ENCODE measurements at regions not wholly inside any gene's neighbourhood (a gene's known extent, or its start where the extent isn't known, plus 50 kb on each side); places are given as distances from the start of the nearest gene placed in this dataset.
A peak's percentile ranks its signal among the peaks of the same experiment; 100 is the strongest.
"Not testable (repeated sequence)": the region's sequence is repeated elsewhere in the genome, so short reads cannot be mapped to it uniquely, and the experiment has no call there.

DNA sequence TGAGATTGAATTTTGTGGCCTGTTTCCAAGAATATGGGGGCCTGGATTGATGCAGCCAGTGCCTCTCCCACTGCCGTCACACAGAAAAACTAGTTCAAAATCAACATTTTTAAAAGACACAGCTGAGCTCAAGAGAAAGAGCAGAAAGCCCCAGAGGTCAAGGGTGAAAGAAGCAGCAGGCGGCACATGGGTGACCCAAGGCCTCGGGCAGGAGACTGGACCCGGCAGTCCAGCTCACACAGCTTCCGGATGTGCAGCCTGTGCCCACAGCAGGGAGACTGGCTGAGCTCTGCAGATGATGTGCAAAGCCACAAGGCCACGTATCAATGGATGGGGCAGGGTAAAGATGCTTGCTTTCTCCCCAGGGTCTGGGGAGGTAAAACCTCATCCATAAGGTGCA lies 50.4 kb upstream of the RNF32 start:
- no peak for DNase-seq (ENCODE audit: low read depth)

DNA sequence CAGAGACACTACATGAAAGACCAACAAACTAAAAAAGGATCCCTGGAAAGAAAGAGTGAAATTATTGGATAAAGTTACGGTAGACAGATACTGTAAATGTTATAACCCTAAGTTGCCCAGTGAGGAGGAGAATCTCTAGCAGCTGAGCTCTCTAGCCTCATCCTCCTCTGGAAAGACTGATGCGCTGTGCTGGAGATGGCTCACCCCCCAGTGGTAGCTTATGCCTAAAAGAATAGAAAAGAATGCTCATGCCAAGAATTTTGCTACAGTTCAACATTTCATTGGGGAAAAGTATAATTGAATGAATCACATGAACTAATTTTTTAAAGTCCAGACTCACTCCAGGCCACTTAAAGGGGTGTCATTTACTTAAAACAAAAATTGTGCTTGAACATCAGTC lies 50.8 kb upstream of the RNF32 start:
- no peak for DNase-seq (ENCODE audit: low read depth)

DNA sequence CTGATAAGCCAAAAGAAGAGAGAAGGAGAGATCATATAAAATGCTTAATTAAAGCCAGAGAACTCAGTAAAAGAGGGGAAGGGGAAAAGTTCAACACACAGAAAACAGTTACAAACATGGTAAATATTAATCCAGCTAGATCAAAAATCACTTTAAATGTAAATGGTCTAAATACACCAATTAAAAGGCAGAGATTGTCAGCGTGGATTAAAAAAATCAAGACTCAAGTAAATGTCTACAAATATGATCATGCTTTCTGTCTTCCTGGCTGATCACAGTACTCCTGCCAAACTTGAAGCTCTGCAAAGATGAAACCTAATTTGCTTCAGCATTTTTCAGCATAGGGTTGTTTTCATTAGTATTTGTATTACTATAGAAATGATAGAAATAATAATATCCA lies 54.6 kb upstream of the RNF32 start:
- no peak for DNase-seq (ENCODE audit: low read depth)

DNA sequence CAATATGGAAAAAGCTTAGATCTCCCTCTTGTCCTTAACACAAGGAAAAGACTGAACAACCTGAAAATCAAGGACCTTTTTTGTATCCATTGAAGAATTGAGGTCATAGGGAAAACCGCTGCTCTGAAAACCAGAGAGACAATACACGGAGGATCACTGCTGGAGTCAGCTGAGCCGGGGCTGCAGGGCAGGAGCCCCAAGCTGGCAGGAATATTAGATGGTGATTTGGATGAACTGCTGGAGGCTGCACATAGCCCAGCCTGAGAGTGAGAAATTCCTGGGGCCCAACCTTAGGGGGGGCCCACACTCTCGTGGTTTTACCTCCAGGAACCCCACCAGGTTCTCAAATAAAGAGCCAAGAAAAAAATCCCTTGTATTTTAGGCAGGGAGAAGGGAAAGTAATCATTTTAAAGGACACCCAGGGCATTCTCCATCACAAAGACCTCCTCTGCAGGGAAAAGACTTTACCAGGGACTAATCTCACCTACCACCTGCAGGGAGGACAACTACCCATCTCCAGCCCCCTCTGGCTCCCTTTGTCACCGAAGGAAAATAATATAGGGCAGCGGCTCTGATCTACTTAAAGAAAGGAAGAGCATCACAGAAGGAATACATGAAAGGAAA lies 55.4 kb upstream of the RNF32 start:
- DNase-seq (ENCODE audit: low read depth), result no peak

DNA sequence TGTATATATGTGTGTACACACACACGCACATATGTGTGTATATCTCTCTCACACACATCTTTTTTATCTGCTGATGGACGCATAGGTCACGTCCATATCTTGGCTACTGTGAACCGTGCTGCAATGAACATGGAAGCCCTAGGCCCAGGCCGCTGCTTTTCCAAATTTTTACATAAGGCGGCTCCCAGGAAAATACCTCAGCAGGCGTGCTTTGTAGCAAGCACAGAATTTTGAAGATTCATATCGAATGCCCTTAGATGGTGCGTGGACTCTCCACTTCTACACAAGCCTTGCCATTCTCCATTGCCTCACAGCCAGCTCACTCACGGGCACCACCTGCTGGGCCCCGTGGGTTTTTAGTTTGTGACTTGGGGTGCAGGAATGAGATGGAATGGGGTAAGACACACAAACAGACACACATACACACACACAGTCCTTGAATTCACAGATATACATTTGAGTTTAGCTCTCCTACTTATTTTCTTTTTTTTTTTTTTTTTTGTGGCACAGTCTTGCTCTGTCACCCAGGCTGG lies 57.9 kb upstream of the RNF32 start:
- DNase-seq (ENCODE audit: low read depth), result no peak

DNA sequence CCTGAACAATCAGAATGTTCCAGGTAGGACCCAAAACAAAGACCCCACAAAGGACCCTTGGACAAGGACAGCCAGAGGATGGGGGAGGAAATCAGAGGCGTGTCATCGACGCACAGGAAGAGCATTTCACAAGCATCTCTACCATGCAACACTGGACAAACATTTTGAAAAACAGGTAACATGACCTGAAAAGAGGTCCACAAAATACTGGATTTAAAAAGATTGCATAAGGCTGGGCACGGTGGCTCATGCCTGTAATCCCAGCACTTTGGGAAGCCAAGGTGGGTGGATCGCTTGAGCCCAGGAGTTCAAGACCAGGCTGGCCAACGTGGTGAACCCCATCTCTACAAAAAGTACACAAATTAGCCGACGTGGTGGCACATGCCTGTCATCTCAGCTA lies 60.5 kb upstream of the RNF32 start:
- DNase-seq (ENCODE audit: low read depth), result no peak

DNA sequence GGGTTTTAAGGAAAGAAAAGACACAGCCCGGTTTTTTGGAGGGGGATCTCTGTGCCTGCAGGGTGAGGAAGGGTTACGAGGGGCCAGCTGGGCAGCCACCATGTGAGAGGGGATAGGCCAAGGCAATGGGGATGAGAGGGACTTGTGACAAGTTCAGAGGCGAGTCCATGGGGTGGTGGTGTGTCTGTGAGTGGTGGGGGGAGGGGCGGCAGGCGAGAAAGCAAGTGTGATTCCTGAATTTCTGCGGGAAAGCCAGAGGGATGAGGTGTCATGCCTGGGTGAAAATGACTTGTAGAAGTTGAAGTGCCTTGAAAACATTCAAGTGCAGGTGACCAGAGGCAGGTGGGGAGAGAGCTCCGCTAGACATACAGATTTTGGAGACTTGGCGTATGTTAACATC lies 61.0 kb upstream of the RNF32 start:
- DNase-seq (ENCODE audit: low read depth), result no peak

DNA sequence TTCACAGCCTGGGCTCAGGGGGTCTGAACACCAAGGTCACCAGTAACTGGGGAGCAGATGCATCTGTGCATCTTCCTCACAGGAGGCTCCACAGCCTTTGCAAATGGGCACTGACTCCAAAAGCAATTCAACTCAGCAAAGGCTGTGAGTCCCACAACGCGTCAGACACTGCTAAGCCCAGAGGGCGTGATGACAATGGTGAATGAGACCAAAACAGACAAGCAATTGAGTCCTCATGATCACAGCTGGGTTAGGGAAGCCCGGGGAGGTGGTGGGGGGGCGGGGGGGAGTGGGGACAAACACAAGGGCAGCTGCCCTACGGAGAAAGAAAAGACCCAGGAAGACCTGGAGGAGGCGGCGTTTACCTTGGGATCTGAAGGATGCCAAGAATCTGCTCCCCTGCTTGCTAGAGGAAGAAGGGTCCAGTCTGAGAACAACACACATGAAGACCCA lies 61.6 kb upstream of the RNF32 start:
- DNase-seq (ENCODE audit: low read depth), result no peak

DNA sequence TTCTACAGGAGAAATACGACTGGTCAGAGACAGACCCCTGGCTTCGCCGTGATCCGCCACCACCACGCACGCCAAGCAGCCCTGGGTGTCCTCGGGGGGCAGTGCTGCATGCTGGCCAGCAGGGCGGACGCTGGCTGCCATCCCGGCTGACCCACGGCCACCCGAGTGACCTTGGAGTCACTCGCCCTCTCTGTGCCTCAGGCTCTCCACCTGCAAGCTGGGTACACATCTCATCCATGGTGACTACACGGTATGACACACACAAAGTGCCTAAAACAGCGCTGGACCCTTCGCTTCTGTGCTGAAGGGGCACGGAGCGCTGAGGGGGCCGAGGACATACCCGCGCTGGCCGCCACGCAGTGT lies 62.0 kb upstream of the RNF32 start:
- DNase-seq (ENCODE audit: low read depth), result no peak

DNA sequence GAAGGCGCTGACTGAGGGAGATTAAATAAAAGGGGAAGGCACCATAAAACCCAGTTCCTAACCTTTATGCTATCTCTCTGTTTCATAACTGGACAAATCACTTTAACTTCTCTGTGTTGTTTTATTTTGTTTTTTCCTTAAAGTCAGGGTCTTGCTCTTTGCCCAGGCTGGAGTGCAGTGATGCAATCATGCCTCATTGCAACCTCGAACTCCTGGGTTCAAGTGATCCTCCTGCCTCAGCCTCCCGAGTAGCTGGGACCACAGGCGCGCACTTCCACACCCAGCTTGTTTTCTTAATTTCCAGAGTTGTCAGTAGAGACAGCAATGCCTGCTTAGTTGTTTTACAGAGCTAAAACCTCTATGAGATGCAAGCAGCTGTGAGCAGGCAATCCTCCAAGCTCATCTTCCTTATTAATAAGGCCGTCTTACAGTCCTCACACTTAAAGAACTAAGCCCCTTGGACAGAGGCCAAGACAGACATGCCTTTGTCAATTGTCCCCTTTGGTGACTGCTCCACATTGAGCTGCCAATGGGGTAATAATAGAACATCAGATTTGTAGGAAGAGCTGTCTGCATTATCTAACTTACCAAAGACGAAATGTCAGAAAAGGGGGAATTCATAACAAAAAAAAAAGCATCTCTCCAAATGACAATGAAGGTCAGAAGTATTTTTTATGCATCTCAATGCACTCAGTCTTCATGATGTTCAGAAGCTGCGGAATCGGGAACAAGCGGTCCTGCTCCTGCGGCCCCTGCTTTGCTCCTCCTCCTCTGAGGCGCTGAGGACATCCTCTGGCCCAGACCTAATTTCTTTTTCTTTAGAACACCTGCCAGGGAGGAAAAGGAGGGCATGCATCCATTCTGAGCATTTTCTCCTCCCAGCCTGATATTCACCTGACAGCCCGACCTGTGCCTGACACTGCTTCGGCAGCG lies 62.7 kb upstream of the RNF32 start:
- no peak for DNase-seq (ENCODE audit: low read depth)

DNA sequence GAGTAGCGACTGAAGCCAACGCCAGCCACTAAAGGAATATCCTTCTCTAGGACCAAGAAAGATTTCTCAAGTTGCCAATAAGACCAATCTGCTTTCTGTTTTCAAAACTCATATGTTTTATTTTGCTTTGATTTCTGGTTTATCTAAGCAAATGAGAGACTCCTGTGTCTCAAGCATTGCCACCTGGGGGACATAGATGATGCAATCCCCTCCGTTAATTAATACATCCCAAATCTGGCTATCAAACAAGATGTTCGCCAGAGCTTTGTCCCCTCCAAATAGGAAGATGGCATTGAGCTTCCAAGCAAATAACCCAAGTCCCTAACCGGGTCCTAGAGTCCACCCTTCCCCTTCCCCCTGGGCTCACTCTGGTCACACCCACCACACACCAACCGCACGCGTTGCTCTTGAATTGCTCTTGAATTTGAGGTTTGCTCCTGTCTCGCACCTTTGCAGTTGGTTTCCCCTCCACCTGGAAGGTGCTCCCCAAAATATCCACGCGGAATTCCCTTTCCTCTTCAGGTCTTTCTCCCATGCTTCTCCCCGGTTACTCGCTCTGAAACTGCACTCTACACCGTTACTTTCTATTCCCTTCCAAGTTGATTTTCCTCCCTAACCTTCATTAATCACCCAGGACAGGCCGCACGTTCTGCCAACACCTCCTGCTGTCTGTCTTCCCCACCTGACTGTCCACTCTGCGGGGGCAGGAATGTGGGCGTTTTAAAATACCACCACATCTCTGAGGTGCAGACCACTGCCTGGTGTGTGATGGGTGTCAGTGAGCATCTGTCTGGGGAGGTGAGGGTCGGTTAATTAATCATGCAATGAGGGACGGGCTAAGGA lies 64.1 kb upstream of the RNF32 start:
- DNase-seq (ENCODE audit: low read depth), result no peak

DNA sequence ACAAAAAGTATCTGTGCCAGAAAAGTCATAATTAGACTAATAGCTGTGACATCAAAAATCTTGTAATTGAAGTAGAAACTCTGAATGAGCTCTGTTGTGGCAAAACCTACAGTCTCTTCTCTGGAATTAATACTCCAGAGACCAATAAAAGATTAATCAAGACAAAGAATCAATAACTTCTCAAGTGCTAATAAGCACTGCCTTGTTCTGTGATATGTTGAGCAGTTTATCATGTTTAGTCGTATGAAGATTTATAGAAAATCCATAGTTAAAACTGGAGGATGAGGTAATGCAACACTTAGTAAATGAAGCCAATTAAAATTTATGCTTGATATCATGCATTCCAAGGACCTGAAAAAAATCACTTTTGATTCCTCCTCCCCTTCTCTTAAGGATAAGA lies 72.3 kb upstream of the RNF32 start:
- DNase-seq (ENCODE audit: low read depth), result no peak

DNA sequence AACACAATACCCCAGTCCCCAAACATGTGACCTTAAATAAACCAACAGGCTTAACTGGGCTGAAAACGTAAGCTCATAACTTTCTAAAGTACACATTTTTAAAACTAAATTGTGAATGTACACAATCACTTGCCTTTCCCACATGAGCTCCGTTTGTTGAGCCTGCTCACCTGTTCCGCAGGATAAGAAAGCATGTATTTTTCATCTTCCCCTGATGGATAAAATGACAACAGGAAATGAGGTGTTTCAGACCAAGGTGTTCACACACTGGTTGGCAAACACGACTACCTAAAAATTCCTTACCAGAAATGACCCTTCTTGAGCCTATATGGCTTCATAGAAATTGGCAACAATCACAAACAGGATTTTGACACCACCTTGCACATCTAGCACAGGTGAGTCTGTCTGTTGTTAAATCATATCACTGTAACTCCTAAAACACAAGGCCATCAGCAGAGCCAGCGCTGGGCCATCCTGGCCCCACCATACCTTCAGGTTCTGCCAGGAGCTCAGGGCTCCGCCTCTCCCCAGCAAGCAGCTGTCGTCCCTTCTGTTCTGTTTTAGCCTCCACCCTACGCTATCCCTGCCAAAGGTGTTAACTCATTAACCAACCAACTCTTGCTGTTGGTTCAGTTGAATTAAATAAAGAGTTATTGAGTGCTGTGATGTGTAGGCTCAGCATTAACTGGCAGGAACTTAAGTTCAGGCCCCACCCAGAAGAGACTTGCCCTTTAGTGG lies 73.6 kb upstream of the RNF32 start:
- DNase-seq (ENCODE audit: low read depth), result no peak

DNA sequence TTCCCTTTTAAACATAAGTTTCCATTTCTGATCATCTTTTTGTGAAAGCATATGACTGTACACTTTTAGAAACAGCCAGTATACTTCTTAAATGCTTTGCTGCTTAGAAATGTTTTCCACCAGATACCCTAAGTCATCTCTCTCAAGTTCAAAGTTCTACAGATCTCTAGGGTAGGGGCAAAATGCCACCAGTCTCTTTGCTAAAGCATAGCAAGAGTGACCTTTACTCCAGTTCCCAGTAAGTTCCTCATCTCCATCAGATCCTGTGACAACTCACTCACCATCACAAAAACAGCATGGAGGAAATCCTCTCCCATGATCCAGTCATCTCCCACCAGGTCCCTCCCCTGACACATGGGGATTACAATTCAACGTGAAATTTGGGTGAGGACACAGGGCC lies 75.6 kb upstream of the RNF32 start:
- DNase-seq (ENCODE audit: low read depth), result not testable (repeated sequence)

DNA sequence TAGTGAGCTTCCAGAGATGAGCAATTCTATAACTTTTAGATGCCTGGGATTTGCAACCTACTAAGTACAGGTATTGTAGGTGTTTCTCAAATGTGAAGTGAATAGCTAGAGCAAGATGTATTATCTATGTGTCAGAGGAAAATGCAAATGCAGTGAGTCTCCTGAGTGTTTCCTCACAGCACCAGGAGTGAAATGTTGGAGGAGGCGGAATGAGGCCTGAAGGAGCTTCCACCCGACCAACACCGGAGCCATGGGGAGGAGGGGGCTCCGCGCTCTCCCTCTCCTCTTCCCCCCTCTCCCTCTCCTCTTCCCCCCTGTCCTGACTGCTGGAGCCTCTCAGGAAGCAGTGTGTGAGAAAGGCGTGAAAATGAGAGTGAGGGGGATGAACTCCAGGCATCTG lies 79.9 kb upstream of the RNF32 start:
- no peak for DNase-seq (ENCODE audit: low read depth)

DNA sequence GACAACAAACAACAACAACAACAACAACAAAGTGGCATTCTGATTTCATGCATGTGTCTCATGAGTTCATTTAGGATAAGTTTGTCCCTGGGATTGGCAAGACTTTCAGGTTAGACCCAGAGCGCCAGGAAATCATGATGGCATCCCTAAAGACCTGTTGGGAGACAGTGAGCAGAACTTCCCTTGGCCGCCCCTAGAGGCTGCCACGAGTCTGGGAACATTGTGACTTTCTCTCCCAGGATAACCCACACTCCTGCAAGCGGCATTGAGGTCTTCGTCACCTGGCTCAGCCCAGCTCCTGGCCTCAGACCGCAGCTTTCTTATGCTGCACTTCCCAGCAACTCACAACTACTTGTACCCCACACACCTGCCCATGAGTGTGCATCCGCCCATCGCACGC lies 80.5 kb upstream of the RNF32 start:
- peak; percentile 59 for DNase-seq (ENCODE audit: low read depth)

DNA sequence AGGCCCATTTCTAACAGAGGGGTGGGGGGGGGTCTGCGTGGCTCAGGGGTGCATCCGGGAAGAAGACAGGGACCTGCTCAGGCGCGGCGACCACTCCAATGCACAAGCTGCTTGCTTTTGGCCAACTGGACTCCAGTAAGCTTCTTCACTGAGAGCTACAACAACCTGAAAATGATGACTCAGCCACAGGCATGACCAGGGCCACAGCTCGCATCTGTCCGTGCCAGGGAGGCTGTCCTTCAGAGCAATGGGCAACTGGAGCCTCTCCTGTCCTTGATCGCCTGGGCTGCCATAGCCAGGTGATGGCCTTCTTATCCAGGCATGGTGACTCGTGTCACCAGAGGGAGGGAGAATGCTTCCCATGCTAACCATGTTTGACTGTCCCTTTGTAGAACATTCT lies 81.6 kb upstream of the RNF32 start:
- peak; percentile 40 for DNase-seq (ENCODE audit: low read depth)

DNA sequence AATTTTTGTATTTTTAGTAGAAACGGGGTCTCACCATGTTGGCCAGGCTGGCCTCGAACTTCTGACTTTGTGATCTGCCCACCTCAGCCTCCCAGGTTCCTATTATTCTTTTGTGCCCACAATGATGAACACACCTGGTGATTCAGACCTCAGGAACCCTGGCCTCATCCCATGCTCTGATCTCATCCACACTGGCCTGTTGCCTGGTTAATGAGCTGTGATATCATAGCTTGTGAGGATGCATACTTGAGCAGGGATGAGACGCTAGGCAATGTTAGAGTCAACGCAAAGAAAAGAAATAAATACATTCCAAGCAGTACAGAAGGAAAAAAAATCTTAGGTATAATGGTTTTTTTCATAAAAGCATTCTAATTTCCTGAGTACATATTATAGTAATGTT lies 82.4 kb upstream of the RNF32 start:
- peak; percentile 96 for DNase-seq (ENCODE audit: low read depth)

DNA sequence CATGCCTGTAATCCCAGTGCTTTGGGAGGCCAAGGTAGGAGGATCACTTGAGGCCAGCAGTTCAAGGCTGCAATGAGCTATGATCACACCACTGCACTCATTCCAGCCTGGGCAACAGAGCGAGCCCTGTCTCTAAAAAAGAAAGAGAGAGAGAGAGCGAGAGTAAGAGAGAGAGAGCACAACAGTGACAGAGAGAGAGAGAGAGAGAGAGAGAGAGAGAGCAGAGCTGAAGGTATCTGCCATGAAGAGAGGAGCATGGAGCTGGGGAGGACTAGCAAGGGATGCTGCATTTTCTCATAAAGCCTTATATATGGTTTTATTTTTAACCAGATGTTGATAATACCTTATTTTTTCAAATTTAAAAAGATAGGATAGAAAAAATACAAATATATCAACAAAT lies 84.5 kb upstream of the RNF32 start:
- DNase-seq (ENCODE audit: low read depth), result no peak

DNA sequence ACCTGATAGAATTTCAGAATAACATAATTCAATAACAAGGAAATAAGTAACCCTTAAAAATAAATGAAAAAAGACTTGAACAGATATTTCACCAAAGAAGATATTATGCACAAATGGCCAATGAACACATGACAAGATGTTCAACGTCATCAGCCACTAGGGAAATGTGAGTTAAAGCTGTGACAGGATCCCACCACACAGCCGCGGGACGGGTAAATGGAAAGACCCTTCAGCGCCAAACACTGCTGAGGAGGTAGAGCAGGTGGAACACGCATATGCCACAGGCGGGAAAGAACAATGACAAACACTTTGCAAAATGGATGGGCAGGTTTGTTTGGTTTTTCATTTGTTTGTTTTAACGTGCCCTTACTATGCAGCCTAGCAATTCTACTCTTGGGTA lies 86.1 kb upstream of the RNF32 start:
- DNase-seq (ENCODE audit: low read depth), result no peak

DNA sequence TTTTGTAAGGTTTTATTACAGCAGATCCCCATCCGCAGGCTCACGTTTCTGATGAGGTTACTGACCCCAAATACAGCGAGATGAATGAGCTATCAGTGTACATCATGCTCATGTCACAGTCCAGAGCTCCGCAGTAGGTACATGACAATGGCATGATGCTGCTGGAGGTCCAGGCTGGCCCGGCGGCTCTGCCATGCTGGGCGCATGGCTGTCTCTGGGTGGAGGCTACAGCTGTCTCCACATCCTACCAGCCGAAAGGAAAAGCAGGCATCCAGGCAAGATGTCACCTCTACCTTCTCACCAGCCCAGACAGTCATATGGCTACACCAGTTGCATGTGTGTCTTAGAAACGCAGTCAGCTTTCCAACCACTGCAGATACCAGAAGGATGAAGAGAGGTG lies 90.9 kb upstream of the RNF32 start:
- no peak for DNase-seq (ENCODE audit: low read depth)

All from Daoy (cell line).